Activated T-helper 1 cell treated with anti-CD3 and anti-CD28 coated beads, Interleukin-12 subunit alpha, Interleukin-12 subunit beta, Interleukin-2, Interleukin-4 antibody, amounts not matched to agents 30 ng/mL and 10 ng/mL and 1 ng/mL, durations not matched to agents 14 hours and 24 hours and 36 hours (primary cell): ENCODE measurements at regions not wholly inside any gene's neighbourhood (a gene's known extent, or its start where the extent isn't known, plus 50 kb on each side); places are given as distances from the start of the nearest gene placed in this dataset.

ENCODE experiments used
- DNase-seq: peaks from one replicate; pipeline ENCODE4 v3.0.0; 2021; ENCODE audit warnings: low spot score
- H3K27ac Mint-ChIP-seq: one replicate; pipeline ENCODE4 v1.8.0; 2021; ENCODE audit warnings: mild to moderate bottlenecking, mixed read lengths
- H3K27me3 Mint-ChIP-seq: one replicate; pipeline ENCODE4 v1.8.0; 2022; ENCODE audit warnings: mild to moderate bottlenecking, moderate library complexity, mixed read lengths; ENCODE audit not compliant: insufficient read depth
- H3K36me3 Mint-ChIP-seq: one replicate; pipeline ENCODE4 v1.8.0; 2021; ENCODE audit warnings: low read depth, mixed read lengths
- H3K4me1 Mint-ChIP-seq: one replicate; pipeline ENCODE4 v1.8.0; 2021; ENCODE audit warnings: low read depth, mixed read lengths
- H3K4me3 Mint-ChIP-seq: one replicate; pipeline ENCODE4 v1.8.0; 2021; ENCODE audit warnings: mild to moderate bottlenecking, moderate library complexity, mixed read lengths
- H3K9me3 Mint-ChIP-seq: one replicate; pipeline ENCODE4 v1.8.0; 2021; ENCODE audit warnings: mixed read lengths
- intact Hi-C: fragments of 100-400 bp; cut with micrococcal nuclease; formaldehyde crosslinking; loops from one replicate; pipeline ENCODE4 v1.15.1; 2024

DNA sequence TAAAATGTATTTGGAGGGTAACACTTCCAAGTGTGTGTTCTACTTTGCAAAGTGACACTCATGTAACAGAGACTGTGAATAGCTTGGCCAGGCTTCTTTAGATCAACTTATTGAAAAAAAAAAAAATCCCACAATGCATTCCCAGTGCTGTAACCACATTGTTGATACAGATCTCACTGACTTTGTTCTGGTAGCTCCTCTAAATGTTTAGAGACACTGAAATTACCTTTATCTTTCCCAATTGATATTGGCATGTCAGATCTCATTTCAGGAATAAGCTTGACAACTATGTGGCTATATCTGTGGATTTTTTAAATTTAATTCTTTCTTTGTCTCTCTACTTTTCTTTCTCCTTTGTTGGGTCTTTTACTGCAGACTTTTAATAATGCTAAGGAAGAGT, 1018.9 kb upstream of the PRMT6 start:
- intact Hi-C loops: no loop called here

DNA sequence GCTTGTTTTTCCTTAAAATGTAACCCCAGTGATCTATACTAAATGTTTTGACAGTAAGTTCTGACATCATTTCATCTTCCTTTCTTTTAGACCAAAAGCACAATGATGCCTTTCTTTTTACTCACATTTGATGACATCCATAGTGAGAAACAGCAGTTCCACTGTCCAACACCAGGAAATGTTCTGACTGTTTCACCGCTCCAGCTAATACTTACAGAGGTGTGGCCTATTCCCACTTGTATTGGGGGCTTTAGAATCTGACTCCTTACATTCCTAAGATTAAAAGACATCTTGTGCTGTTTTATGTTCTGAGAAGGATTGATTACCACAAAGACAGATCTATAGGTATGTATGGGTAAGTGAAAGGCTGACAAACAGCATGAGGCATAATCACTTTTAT, 1018.2 kb upstream of the PRMT6 start:
- DNase-seq: no peak
- peaks cover 8% of the 10 kb centered on the region for H3K9me3 Mint-ChIP-seq
- H3K27me3 Mint-ChIP-seq: no peaks in the 10 kb centered on the region
- intact Hi-C loops: no loop called here
- H3K4me3 Mint-ChIP-seq: no peak overlapping the region
- no peaks in the 10 kb centered on the region for H3K4me1 Mint-ChIP-seq
- H3K27ac Mint-ChIP-seq: no peak overlapping the region
- H3K36me3 Mint-ChIP-seq: no peaks in the 10 kb centered on the region

More for the DNA sequence above, 1018.9 kb upstream of the PRMT6 start:
- DNase-seq: no peak
- Mint-ChIP-seq H3K4me1 (no peaks in the 10 kb centered on the region), H3K36me3 (no peaks in the 10 kb centered on the region), H3K27ac (no peak overlapping the region), H3K4me3 (no peak overlapping the region), H3K9me3 (peaks cover 8% of the 10 kb centered on the region), H3K27me3 (no peaks in the 10 kb centered on the region)

DNA sequence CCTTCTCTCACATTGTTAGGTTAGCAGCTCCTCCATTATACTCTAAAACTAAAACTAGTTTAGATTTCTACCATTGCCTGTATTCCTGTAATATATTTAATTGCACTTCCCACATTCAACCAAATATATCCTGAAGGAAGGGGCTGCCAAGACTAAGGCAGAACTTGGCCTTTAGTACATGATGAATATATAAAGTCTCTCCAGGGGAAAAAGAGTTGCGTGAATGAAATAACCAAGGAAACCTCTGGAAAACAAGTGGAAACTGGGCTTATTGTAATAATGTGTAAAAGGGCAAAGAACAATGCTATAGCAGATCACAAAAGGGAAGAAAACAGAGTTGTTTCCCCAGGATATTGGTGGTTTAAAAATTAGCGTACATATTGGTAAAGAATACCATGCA, 1012.5 kb upstream of the PRMT6 start:
- H3K4me1 Mint-ChIP-seq: no peaks in the 10 kb centered on the region
- peaks cover 8% of the 10 kb centered on the region for H3K9me3 Mint-ChIP-seq

DNA sequence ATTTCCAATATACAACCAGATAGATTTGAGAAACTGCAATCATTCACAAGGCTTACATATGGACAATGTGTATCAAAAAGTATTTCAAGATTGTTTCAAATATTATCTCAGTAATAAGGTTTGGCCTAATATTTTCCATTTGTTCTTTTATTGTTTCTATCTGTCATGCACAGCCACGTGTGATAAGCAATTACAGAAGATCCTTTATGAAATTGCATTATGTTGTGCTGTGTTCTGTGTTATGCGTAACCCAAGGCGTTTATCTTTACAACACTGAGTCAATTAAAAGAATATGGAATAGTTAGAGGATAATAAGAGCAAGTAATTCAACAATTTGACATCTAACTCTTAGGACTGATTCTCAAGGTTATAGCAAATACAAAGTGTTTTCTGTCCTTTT, 1009.3 kb upstream of the PRMT6 start:
- H3K9me3 Mint-ChIP-seq: peaks cover 13% of the 10 kb centered on the region
- intact Hi-C loops: no loop called here
- H3K4me1 Mint-ChIP-seq: no peaks in the 10 kb centered on the region
- DNase-seq: no peak
- no peak overlapping the region for H3K4me3 Mint-ChIP-seq
- H3K36me3 Mint-ChIP-seq: no peaks in the 10 kb centered on the region
- no peaks in the 10 kb centered on the region for H3K27me3 Mint-ChIP-seq
- no peak overlapping the region for H3K27ac Mint-ChIP-seq

More for the DNA sequence above, 1012.5 kb upstream of the PRMT6 start:
- intact Hi-C loops: no loop called here
- Mint-ChIP-seq H3K27ac (no peak overlapping the region), H3K4me3 (no peak overlapping the region), H3K36me3 (no peaks in the 10 kb centered on the region), H3K27me3 (no peaks in the 10 kb centered on the region)
- no peak for DNase-seq

DNA sequence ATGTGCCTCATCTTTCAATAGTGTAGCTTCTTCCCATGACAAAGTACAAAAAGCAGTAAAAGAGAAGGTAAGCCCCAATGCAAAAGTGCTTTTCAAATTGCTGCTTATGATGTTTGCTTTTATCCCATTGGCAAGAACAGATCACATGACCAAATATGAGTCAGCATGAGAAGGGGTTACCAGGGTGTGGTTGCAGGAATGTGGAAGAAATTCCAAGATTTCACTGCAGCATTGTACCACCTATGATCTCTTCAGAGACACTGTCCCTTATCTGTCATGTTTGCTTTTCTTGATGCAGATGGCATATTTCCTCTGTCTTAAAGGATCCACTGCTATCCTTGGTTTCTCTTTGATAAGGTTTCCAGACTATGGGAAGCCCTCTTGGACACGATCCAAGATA, 1006.9 kb upstream of the PRMT6 start:
- Mint-ChIP-seq H3K4me1 (no peaks in the 10 kb centered on the region), H3K27me3 (no peaks in the 10 kb centered on the region), H3K9me3 (peaks cover 8% of the 10 kb centered on the region), H3K27ac (no peak overlapping the region), H3K36me3 (no peaks in the 10 kb centered on the region), H3K4me3 (no peak overlapping the region)
- DNase-seq: no peak
- intact Hi-C loops: no loop called here

DNA sequence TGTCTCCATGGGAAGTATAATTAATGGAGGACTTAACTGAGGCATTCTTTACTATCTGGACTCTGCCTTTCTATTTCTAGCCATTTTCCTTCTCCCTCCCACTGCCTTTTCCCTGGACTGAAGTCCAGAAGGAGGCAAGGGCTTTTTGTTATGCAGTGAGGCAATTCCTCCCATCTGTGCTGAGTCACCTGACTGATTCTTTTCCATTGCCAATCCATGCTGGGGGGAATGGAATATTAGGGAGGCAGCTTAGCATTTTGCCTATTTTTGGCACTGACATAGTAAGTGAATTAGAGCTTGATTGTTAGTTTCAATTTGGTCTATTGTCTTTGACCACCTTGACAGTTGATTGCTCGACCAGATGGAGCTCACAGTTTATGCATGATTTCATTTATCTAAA, 1000.6 kb upstream of the PRMT6 start:
- Mint-ChIP-seq H3K27me3 (no peaks in the 10 kb centered on the region), H3K4me3 (no peak overlapping the region), H3K36me3 (no peaks in the 10 kb centered on the region), H3K27ac (no peak overlapping the region), H3K9me3 (peaks cover 11% of the 10 kb centered on the region), H3K4me1 (no peaks in the 10 kb centered on the region)
- intact Hi-C loops: no loop called here
- DNase-seq: no peak

DNA sequence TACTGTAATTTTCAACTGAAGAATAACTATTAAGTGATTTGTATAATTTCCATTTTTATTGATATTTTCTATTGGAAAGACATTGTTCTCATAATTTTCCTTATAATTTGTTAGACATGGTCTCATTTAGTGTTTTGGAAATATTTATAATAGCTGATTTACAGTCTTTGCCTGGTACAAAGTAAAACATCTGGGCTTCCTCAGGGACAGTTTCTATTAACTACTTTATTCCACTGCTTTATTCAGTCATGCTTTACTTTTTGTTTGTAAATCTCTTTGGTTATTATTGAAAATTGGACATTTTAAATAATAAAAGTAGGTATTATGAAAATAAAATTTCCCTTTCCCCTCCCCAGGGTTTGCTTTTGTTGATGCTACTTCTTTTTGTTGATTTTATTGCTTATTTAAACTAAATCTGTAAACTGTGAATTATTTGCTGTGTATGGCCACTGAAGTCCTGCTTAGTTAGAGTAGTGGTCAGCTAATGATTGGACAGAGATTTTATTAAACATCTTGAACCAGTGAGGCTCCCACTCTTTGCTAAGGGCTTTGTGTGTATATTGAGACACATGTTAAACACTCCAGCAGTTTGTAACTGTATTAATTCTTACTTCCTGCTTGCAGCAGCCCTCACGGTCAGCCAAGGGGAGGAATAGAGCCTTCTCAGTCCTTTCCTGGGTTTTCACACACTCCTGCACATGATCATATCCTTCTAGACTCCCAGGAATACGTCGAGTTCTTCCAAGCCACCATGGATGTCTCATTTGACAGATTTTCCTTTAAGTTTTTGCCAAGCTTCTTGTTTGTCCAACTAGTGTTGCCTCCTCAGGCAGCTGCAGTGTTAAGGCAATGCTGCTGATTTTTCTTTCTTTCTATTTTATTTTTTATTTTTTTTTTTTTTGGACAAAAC, 994.6 kb upstream of the PRMT6 start:
- DNase-seq: no peak
- no peak overlapping the region for H3K27ac Mint-ChIP-seq
- intact Hi-C loops: no loop called here
- no peak overlapping the region for H3K4me3 Mint-ChIP-seq
- H3K9me3 Mint-ChIP-seq: peaks cover 8% of the 10 kb centered on the region
- no peaks in the 10 kb centered on the region for H3K4me1 Mint-ChIP-seq
- no peaks in the 10 kb centered on the region for H3K36me3 Mint-ChIP-seq
- H3K27me3 Mint-ChIP-seq: no peaks in the 10 kb centered on the region

DNA sequence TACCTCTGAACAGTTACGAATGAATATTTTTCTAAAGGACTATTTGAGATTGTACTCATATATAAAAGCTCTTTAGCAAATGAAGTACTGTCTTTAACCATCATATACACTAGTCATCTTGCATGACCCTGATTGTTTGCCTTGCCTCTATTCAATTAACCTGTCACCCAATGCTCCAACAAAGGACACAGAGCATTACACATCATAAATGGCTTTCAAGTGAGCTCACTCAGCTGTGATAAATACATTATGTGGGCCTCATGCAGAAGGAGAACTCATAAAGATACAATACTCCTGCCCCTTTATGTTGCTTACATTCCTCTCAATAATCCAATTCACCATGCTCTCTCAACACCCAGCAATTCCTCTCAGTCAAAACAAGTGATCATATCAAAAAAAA, 993.0 kb upstream of the PRMT6 start:
- H3K27ac Mint-ChIP-seq: no peak overlapping the region
- H3K36me3 Mint-ChIP-seq: no peaks in the 10 kb centered on the region
- peaks cover 4% of the 10 kb centered on the region for H3K9me3 Mint-ChIP-seq
- intact Hi-C loops: no loop called here
- H3K27me3 Mint-ChIP-seq: no peaks in the 10 kb centered on the region
- H3K4me3 Mint-ChIP-seq: no peak overlapping the region
- no peak for DNase-seq
- no peaks in the 10 kb centered on the region for H3K4me1 Mint-ChIP-seq

DNA sequence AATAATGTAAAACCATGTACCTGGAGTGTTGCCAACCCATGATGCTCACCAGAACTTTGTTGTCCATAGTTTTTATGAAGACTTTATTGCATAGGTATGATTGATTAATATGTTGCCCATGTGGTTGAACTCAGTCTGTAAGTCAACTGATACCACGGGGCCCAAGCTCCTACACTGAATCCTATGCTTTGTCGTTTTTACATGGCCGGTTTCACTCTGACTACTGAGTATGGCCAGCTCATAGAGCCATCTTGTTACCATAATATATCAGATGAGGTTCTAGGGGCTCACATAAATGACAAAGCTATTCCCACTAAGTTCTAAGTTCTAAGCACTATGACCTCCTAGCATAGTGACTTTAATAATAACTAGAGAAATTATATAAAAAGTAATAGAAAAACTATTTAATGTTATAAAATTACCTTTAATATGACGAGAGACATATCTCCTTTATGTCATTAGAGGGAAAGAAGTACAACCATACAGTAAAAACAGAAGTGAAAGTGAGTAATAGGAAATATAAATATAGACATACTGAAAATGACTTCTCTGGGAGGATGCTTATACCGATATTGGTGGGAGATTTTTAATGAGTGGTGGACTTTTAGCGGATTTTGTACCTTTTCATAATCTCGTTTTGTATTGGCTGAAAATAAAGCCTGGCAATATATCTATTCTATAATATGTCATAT, 983.4 kb upstream of the PRMT6 start:
- H3K36me3 Mint-ChIP-seq: no peaks in the 10 kb centered on the region
- H3K4me1 Mint-ChIP-seq: no peaks in the 10 kb centered on the region
- DNase-seq: no peak
- intact Hi-C loops: no loop called here
- no peak overlapping the region for H3K27ac Mint-ChIP-seq
- H3K27me3 Mint-ChIP-seq: no peaks in the 10 kb centered on the region
- no peak overlapping the region for H3K4me3 Mint-ChIP-seq
- no peaks in the 10 kb centered on the region for H3K9me3 Mint-ChIP-seq

DNA sequence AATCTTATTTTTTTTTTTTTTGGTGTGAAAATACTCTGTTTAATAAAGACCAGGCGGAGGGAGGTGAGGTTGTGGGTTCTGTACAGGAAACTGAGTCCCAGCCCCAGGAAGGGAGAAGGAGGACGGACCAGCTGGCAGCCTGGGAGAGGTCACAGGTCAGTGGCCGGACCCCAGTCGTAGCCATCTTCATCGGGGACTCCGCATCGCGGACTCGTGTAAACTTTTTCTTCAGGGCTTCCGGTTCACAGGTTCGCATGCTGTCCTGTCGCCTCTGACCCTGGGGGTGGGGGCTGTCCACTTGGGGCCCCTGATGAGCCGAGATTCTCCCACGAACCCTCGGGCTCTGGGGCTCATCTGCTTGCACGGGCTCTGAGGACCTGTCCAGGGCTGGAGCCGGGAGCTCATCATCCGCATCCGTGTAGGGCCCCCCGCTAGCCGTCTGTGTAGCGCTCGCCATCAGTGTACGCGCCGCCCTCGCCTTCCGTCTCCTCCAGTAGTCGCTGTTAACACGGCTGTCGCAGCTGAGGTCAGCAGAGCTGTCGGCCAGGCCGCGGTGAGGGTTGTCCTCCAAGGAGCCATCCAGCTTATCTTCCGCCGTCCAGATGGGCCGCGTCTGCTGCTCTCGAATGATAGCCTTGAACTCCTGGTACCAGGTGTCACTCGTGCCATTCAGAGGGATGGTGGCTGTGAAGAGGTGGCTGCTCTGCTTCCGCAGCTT, 975.7 kb upstream of the PRMT6 start:
- Mint-ChIP-seq H3K27me3 (no peaks in the 10 kb centered on the region), H3K4me1 (no peaks in the 10 kb centered on the region), H3K36me3 (no peaks in the 10 kb centered on the region), H3K4me3 (no peak overlapping the region), H3K9me3 (peaks cover 3% of the 10 kb centered on the region), H3K27ac (no peak overlapping the region)
- intact Hi-C loops: no loop called here
- DNase-seq: no peak

DNA sequence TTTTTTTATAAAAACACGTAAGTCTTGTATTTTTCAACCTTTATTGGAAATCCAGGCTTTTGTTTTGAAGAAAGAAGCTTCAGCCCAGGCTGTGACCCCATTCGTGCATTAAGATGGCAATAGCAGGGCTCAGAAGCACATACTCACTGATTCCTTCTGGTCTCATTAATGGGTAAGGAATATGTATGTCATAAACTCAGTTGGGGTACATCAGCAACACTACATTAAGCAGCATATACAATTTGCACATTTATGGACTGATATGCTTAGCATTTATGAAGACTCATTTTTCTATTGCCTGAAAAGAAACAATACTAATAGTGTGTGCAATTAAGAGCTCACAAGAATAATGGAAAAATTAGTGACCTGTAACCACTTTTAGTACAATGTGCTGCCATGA, 945.4 kb upstream of the PRMT6 start:
- H3K4me1 Mint-ChIP-seq: no peaks in the 10 kb centered on the region
- H3K27me3 Mint-ChIP-seq: no peaks in the 10 kb centered on the region
- H3K4me3 Mint-ChIP-seq: no peak overlapping the region
- H3K36me3 Mint-ChIP-seq: no peaks in the 10 kb centered on the region
- H3K27ac Mint-ChIP-seq: no peak overlapping the region
- peaks cover 11% of the 10 kb centered on the region for H3K9me3 Mint-ChIP-seq
- DNase-seq: no peak
- intact Hi-C loops: no loop called here

DNA sequence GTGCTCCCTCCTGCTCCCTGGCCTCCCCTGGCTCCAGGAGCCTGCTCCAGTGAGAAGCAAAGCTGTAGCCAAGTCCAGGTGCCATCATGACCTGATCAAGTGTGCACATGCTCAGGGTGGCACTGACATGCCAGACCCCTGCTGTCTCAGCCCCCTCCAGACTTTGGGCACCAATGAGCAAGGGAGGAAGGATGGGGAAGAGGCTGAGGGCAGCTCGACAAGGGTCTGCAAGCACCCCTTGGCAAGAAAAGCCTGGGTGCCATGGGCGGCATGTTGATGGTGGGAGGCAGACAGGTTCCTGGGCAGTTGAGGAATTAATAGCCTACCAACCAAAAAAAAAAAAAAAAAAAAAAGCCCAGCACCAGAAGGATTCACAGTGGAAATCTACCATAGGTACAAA, 942.6 kb upstream of the PRMT6 start:
- intact Hi-C loops: no loop called here
- Mint-ChIP-seq H3K36me3 (no peaks in the 10 kb centered on the region), H3K27me3 (no peaks in the 10 kb centered on the region), H3K9me3 (peaks cover 15% of the 10 kb centered on the region), H3K4me3 (no peak overlapping the region), H3K27ac (no peak overlapping the region), H3K4me1 (no peaks in the 10 kb centered on the region)
- DNase-seq: no peak

DNA sequence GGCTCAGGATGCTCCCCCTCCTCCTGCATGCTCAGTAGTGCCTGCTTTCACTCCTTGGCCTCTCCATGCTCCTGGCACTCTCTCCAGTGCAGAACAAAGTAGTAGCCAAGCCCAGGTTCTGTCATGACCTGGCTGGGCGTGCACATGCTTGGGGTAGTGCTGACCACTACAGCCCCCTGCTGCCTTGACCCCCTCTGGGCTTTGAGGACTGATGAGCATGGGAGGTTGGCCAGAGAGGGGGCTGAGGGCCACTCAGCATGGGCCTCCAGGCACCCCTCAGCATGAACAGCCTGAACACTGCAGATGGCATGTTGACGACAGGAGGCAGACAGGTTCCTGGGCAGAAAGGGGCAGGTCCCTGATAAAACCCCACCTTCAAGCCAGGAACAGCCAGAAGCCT, 935.7 kb upstream of the PRMT6 start:
- Mint-ChIP-seq H3K4me3 (no peak overlapping the region), H3K4me1 (no peaks in the 10 kb centered on the region), H3K27ac (no peak overlapping the region), H3K27me3 (no peaks in the 10 kb centered on the region), H3K36me3 (no peaks in the 10 kb centered on the region), H3K9me3 (peaks cover 4% of the 10 kb centered on the region)
- intact Hi-C loops: no loop called here
- DNase-seq: no peak
